GM23338 (cell line): ENCODE measurements at regions not wholly inside any gene's neighbourhood (a gene's known extent, or its start where the extent isn't known, plus 50 kb on each side); places are given as distances from the start of the nearest gene placed in this dataset.

ENCODE experiments used
- ATAC-seq: fragments of 200-7000 bp; cut with Tn5 transposase; 3 replicates; pipeline ENCODE4 v1.9.1; 2020
- DNase-seq: peaks from one replicate; pipeline ENCODE4 v3.0.0-alpha.2; 2015; ENCODE audit warnings: low spot score
- H2AFZ ChIP-seq: fragments of 200-600 bp; sonication (generic); 2 replicates; pipeline ENCODE4 v1.8.0; 2016; ENCODE audit warnings: antibody characterized with exemption, mild to moderate bottlenecking, moderate library complexity
- H3F3A ChIP-seq: fragments of 200-600 bp; sonication (generic); replicated peaks from 2 replicates; pipeline ENCODE4 v1.8.0; 2017; ENCODE audit warnings: antibody characterized with exemption, mixed run types, low read depth
- H3K27ac ChIP-seq: fragments of 200-600 bp; sonication (generic); 2 replicates; pipeline ENCODE4 v1.6.1; 2016; ENCODE audit warnings: low read depth
- H3K27me3 ChIP-seq: fragments of 200-600 bp; sonication (generic); 2 replicates; pipeline ENCODE4 v1.8.0; 2016; ENCODE audit warnings: mild to moderate bottlenecking, mixed run types, moderate library complexity; ENCODE audit not compliant: insufficient read depth
- H3K36me3 ChIP-seq: fragments of 200-600 bp; sonication (generic); 2 replicates; pipeline ENCODE4 v1.8.0; 2016; ENCODE audit warnings: mild to moderate bottlenecking; ENCODE audit not compliant: insufficient read depth
- H3K4me1 ChIP-seq: fragments of 200-600 bp; sonication (generic); 2 replicates; pipeline ENCODE4 v1.8.0; 2016; ENCODE audit warnings: mild to moderate bottlenecking, moderate library complexity; ENCODE audit not compliant: insufficient read depth
- H3K4me2 ChIP-seq: fragments of 200-600 bp; sonication (generic); 2 replicates; pipeline ENCODE4 v1.7.1; 2017; ENCODE audit warnings: mixed run types
- H3K4me3 ChIP-seq: fragments of 200-600 bp; sonication (generic); 2 replicates; pipeline ENCODE4 v1.6.1; 2016; ENCODE audit warnings: mixed run types
- H3K79me2 ChIP-seq: fragments of 200-600 bp; sonication (generic); replicated peaks from 2 replicates; pipeline ENCODE4 v1.8.0; 2017; ENCODE audit warnings: mild to moderate bottlenecking; ENCODE audit not compliant: insufficient read depth
- H3K9me2 ChIP-seq: fragments of 200-600 bp; sonication (generic); 2 replicates; pipeline ENCODE4 v1.8.0; 2017; ENCODE audit not compliant: insufficient read depth
- H4K20me1 ChIP-seq: fragments of 200-600 bp; sonication (generic); replicated peaks from 2 replicates; pipeline ENCODE4 v1.8.0; 2017; ENCODE audit warnings: mild to moderate bottlenecking; ENCODE audit not compliant: insufficient read depth
- H3K27ac Mint-ChIP-seq: 2 replicates; pipeline ENCODE4 v1.8.0; 2020; ENCODE audit warnings: inconsistent platforms, mild to moderate bottlenecking, moderate library complexity, mixed read lengths
- H3K27me3 Mint-ChIP-seq: 3 replicates; pipeline ENCODE4 v1.8.0; 2022; ENCODE audit warnings: low read depth, mild to moderate bottlenecking, moderate library complexity, mixed read lengths, inconsistent platforms; ENCODE audit not compliant: insufficient read depth, poor library complexity
- H3K36me3 Mint-ChIP-seq: 3 replicates; pipeline ENCODE4 v1.8.0; 2021; ENCODE audit warnings: low read depth, mild to moderate bottlenecking, inconsistent platforms, moderate library complexity, mixed read lengths
- H3K4me1 Mint-ChIP-seq: 3 replicates; pipeline ENCODE4 v1.8.0; 2020; ENCODE audit warnings: mild to moderate bottlenecking, inconsistent platforms, mixed read lengths
- H3K4me3 Mint-ChIP-seq: 3 replicates; pipeline ENCODE4 v1.8.0; 2021; ENCODE audit warnings: moderate library complexity, mild to moderate bottlenecking, inconsistent platforms, mixed read lengths
- H3K9me3 Mint-ChIP-seq: 3 replicates; pipeline ENCODE4 v1.8.0; 2020; ENCODE audit warnings: moderate library complexity, mild to moderate bottlenecking, inconsistent platforms, mixed read lengths
- CREB1 ChIP-seq: fragments of 250-450 bp; sonication (Bioruptor Pico); IDR thresholded peaks from 2 replicates; pipeline ENCODE4 v1.5.0; 2020; ENCODE audit warnings: low read depth, mild to moderate bottlenecking, moderate library complexity
- CTCF ChIP-seq, 2 experiments: fragments of 200-600 bp in 1 of 2; sonication (generic) in 1 of 2; conservative IDR thresholded peaks; 2 replicates each; pipeline versions ENCODE4 v1.5.1 to v1.6.1; 2016 to 2017; ENCODE audit warnings: antibody characterized with exemption in 2 of 2, low read depth in 2 of 2, mild to moderate bottlenecking in 2 of 2, moderate library complexity in 1 of 2
- ETS1 ChIP-seq: IDR thresholded peaks from 2 replicates; pipeline ENCODE4 v1.6.1; 2016; ENCODE audit warnings: antibody characterized with exemption
- EZH2 ChIP-seq: fragments of 200-600 bp; sonication (generic); IDR thresholded peaks from one replicate; pipeline ENCODE4 v1.8.0; 2017; ENCODE audit warnings: antibody characterized with exemption, mild to moderate bottlenecking, low read depth; ENCODE audit not compliant: unreplicated experiment
- EZH2phosphoT487 ChIP-seq: fragments of 200-600 bp; sonication (generic); IDR thresholded peaks from one replicate; pipeline ENCODE4 v1.8.1; 2018; ENCODE audit warnings: antibody characterized with exemption; ENCODE audit not compliant: unreplicated experiment
- JUNB ChIP-seq: IDR thresholded peaks from one replicate; pipeline ENCODE4 v1.6.1; 2016; ENCODE audit warnings: antibody characterized with exemption; ENCODE audit not compliant: unreplicated experiment
- NANOG ChIP-seq: IDR thresholded peaks from 2 replicates; pipeline ENCODE4 v1.6.1; 2016; ENCODE audit warnings: antibody characterized with exemption, borderline replicate concordance
- REST ChIP-seq: IDR thresholded peaks from one replicate; pipeline ENCODE4 v1.6.1; 2018; ENCODE audit warnings: antibody characterized with exemption; ENCODE audit not compliant: unreplicated experiment
- STAT1 ChIP-seq: IDR thresholded peaks from one replicate; pipeline ENCODE4 v1.6.1; 2016; ENCODE audit warnings: antibody characterized with exemption; ENCODE audit not compliant: unreplicated experiment
- ZNF114 ChIP-seq: fragments of 250-450 bp; sonication (Bioruptor Pico); IDR thresholded peaks from 2 replicates; pipeline ENCODE4 v1.5.0; 2020; ENCODE audit warnings: mild to moderate bottlenecking, moderate library complexity
- ZNF331 ChIP-seq: fragments of 250-450 bp; sonication (Bioruptor Pico); IDR thresholded peaks from 2 replicates; pipeline ENCODE4 v1.5.0; 2020; ENCODE audit warnings: low read depth, mild to moderate bottlenecking, moderate library complexity
- ZNF462 ChIP-seq: fragments of 250-450 bp; sonication (Bioruptor Pico); IDR thresholded peaks from 2 replicates; pipeline ENCODE4 v1.5.0; 2020; ENCODE audit warnings: mild to moderate bottlenecking, moderate library complexity

GRCh38 chr4:159778298-159778697 is 675.4 kb downstream of the RAPGEF2 start (continued):
- TF ChIP-seq CREB1 (CRISPR knock-in tag): no peak
- no peak for TF ChIP-seq ZNF114 (CRISPR knock-in tag)
- no peak for TF ChIP-seq EZH2phosphoT487
- TF ChIP-seq ETS1: no peak
- no peak for TF ChIP-seq JUNB

GRCh38 chr4:159779716-159780115 is 676.8 kb downstream of the RAPGEF2 start:
- no peak overlapping the region for H2AFZ ChIP-seq
- Mint-ChIP-seq H3K36me3 (no peaks in the 10 kb centered on the region), H3K4me1 (no peaks in the 10 kb centered on the region), H3K27me3 (no peaks in the 10 kb centered on the region), H3K9me3 (no peaks in the 10 kb centered on the region), H3K4me3 (no peak overlapping the region), H3K27ac (no peak overlapping the region)
- no peaks in the 10 kb centered on the region for H3K36me3 ChIP-seq
- ATAC-seq: no peak
- no peaks in the 10 kb centered on the region for H3K4me1 ChIP-seq
- no peaks in the 10 kb centered on the region for H4K20me1 ChIP-seq
- no peak overlapping the region for H3K27ac ChIP-seq
- H3K79me2 ChIP-seq: no peaks in the 10 kb centered on the region
- H3K9me2 ChIP-seq: no peaks in the 10 kb centered on the region
- no peaks in the 10 kb centered on the region for H3K27me3 ChIP-seq
- H3F3A ChIP-seq: no peaks in the 10 kb centered on the region
- H3K4me3 ChIP-seq: no peak overlapping the region
- no peak for DNase-seq
- no peak overlapping the region for H3K4me2 ChIP-seq
- TF ChIP-seq ZNF462 (CRISPR knock-in tag): no peak
- TF ChIP-seq ZNF114 (CRISPR knock-in tag): no peak
- no peak for TF ChIP-seq REST
- TF ChIP-seq STAT1: no peak
- TF ChIP-seq ETS1: no peak
- no peak for TF ChIP-seq NANOG
- no peak for TF ChIP-seq ZNF331
- TF ChIP-seq EZH2: no peak
- TF ChIP-seq CTCF (conservative IDR thresholded peaks at IDR 0.05; ENCODE audit: low read depth in 2 of 2): no peak
- no peak for TF ChIP-seq EZH2phosphoT487
